NCI-H69 (cell line): ENCODE measurements at regions not wholly inside any gene's neighbourhood (a gene's known extent, or its start where the extent isn't known, plus 50 kb on each side); places are given as distances from the start of the nearest gene placed in this dataset.
"Not testable (repeated sequence)": the region's sequence is repeated elsewhere in the genome, so short reads cannot be mapped to it uniquely, and the experiment has no call there.

ENCODE experiments used
- DNase-seq: peaks from one replicate; lab custom pipeline; 2025; lab: John Stamatoyannopoulos, UW

GRCh38 chr2:144619760-144620159 lies 99.8 kb upstream of the ZEB2 start:
- DNase-seq = no peak

- DNase-seq = not testable (repeated sequence)
Observed at GRCh38 chr2:144617171-144617570, 97.3 kb upstream of the ZEB2 start.

- DNase-seq = no peak
Observed at GRCh38 chr2:144615866-144616565, 96.1 kb upstream of the ZEB2 start.

DNA sequence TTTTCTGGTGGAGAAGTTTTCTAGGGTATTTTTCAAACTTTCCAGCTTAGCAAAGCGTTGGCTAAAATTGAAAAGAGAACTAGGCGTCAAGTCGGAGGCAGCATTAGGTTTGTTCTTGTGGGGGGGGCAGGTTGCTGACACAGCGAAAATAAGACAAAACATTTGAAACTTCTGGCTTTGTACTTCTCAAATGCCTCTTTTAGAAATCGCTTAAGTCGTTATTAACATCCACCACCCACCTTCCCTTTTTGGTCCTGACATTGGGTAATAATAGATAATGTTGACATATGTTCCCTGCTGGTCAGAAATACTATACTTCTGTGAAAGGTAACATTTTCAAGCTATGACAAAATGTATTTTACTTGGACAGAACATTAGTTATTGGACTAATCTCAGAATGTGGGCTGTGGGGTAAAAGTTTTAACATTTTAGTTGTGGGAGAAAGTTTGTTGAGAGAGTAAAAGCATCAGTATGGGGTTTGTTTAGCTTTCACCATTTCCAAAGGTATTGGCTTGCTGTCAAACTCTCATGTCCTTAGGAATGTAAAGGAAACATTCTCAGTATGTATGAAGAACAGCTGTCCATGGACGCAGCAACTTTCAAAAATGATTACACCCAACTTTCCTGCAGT lies 88.1 kb upstream of the ZEB2 start:
- no peak for DNase-seq

- DNase-seq = no peak
Observed at GRCh38 chr2:144607099-144607498, 87.2 kb upstream of the ZEB2 start.

- no peak for DNase-seq
Observed at GRCh38 chr2:144606466-144607095, 86.7 kb upstream of the ZEB2 start.

DNA sequence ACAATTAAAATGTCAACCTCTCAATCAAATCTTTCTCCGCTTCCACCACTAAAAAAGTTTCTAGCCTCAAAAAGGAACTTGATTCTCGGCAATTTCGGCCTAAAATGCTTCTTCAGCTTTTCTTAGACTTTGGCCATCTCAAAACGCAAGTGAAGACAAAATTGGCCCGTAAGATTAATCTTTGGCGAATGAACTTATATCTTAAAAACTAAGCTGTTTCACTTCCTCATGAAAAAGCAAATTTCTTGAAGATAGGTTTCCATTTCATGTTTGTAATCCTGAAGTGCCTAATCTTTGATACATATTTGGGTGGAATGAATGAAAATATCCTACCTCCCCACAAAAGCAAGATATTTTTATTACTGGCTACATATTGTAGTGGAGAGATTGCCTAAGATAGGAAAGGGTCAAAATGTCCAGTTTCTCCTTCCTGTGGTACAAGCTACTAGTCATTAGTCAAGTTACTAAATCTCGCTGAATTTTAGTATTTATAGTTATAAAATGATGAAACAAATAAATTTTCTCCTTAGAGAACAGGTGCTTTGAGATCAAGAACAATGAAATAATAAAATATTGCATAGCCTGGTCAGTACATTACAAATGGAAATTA lies 85.4 kb upstream of the ZEB2 start:
- DNase-seq = no peak

GRCh38 chr2:144603334-144603733 lies 83.4 kb upstream of the ZEB2 start:
- no peak for DNase-seq

GRCh38 chr2:144598906-144599305 lies 79.0 kb upstream of the ZEB2 start:
- no peak for DNase-seq

- DNase-seq = no peak
Observed at GRCh38 chr2:144597894-144598593, 78.1 kb upstream of the ZEB2 start.

- DNase-seq = no peak
Observed at GRCh38 chr2:144597388-144597787, 77.5 kb upstream of the ZEB2 start.

- DNase-seq = no peak
Observed at GRCh38 chr2:144596073-144596871, 76.4 kb upstream of the ZEB2 start.

- no peak for DNase-seq
Observed at GRCh38 chr2:144595686-144596072, 75.8 kb upstream of the ZEB2 start.

- DNase-seq = no peak
Observed at GRCh38 chr2:144595279-144595678, 75.4 kb upstream of the ZEB2 start.

DNA sequence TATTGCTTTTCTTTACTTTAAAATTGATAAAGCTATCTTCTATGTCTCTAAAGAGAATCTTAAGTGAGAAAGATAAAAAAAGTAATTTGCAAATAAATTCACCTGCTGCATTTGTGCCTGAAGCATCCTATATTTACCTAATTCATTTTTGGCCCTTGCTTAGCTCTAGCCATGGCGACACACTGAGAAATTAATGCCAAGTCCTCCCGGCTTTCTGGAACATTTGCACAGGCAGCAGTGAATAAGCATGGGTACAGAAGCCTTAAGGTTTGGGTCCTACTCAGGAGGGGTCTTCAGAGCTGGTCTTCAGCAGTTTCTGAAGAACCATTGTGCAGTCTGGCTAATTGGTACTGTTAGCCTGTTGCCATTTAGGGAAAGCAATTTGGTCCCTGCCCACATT lies 73.9 kb upstream of the ZEB2 start:
- no peak for DNase-seq

DNA sequence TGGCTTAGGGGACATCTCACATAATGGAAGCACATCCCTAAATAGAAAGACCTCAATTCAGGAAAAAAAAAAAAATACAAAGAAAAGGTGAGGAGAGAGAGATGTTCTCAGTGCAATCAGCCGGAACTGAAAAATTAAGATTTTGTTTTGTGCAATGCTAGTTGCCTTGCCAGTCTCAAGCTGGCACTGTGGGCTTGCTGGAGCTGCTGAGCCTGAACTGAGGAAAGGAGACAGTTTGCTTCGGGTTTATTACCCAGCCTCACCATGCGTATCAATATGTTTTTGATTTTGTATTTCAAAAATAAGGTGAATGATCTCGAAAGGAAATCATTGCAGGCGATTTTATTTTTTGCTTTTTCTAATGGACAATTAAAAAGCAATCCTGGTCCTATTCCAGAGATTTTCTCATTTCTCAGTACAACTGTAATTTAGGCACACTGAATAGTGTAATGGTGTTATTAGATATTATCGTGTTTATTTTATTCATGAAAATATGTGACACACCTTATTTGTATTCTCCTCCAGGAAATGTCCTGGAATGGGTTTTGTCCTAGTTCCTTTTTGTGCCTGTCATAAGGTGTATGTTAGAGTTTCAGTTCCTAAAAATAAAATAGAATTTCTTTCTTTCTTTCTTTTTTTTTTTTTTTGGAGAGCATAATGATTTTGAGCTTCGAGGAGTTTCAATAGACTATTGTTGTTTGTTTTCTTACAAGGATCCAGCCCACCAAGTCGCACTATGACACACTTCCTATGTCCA lies 72.8 kb upstream of the ZEB2 start:
- DNase-seq = no peak

GRCh38 chr2:144587306-144587705 lies 67.4 kb upstream of the ZEB2 start:
- DNase-seq = no peak

- DNase-seq = no peak
Observed at GRCh38 chr2:144586476-144586875, 66.6 kb upstream of the ZEB2 start.

DNA sequence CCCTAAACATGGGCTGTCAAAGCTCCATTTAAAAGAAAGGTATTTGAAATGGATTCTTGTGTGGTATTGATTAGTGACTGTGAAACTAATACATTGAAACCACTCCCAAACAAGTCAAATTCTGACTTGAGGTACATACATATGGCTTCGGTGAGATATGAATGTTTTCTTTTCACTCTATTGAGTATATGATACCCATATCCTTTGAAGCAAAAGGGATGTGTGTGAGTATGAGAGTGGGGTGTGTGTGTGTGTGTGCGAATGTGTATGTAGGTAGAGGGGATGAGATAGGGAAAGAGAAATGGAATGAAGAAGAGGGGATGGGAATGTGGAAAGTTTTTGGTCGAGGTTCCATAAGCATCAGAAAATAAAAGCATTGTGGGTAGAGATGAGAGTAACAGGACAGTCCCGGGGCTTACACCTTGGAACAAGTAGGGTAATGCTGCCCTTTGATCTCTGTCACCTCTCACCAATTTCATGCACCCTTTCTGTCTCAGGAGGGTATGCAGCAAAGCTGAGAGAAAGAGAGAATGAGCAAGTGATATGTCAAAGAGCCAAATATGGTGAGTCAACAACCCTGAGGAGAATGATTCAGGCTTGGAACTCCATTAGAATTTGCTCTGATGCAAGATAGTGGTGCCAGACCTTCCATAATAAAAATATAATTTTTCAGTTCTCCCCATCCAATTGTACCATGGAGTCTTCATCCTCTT lies 64.0 kb upstream of the ZEB2 start:
- no peak for DNase-seq

GRCh38 chr2:144583381-144583729 lies 63.4 kb upstream of the ZEB2 start:
- no peak for DNase-seq
